ENCODE measurements at regions not wholly inside any gene's neighbourhood (a gene's known extent, or its start where the extent isn't known, plus 50 kb on each side); places are given as distances from the start of the nearest gene placed in this dataset.

GRCh38 chr3:148062590-148062989 is 635.1 kb upstream of the AGTR1 start:
- TF ChIP-seq CTCF (IDR thresholded peaks at IDR 0.05) (no peak), POLR2A (IDR thresholded peaks at IDR 0.05) (no peak)
